Endodermal cell (in vitro differentiated cells): ENCODE measurements at regions not wholly inside any gene's neighbourhood (a gene's known extent, or its start where the extent isn't known, plus 50 kb on each side); places are given as distances from the start of the nearest gene placed in this dataset.
"Not testable (repeated sequence)": the region's sequence is repeated elsewhere in the genome, so short reads cannot be mapped to it uniquely, and the experiment has no call there.

Source experiments
- DNase-seq: peaks from one replicate; pipeline ENCODE4 v3.0.0-alpha.2; 2017
- H3K27ac ChIP-seq: 2 replicates; pipeline ENCODE4 v1.5.1; 2013; ENCODE audit warnings: mild to moderate bottlenecking, low read depth, low read length, moderate library complexity
- H3K27me3 ChIP-seq: 2 replicates; pipeline ENCODE4 v1.6.1; 2013; ENCODE audit warnings: mild to moderate bottlenecking, low read length, moderate library complexity; ENCODE audit not compliant: insufficient read depth, control insufficient read depth, poor library complexity, severe bottlenecking
- H3K36me3 ChIP-seq: 2 replicates; pipeline ENCODE4 v1.7.0; 2013; ENCODE audit warnings: mild to moderate bottlenecking, low read length, moderate library complexity; ENCODE audit not compliant: control insufficient read depth, insufficient read depth
- H3K4me1 ChIP-seq: one replicate; pipeline ENCODE4 v1.7.0; 2013; ENCODE audit warnings: low read length; ENCODE audit not compliant: control insufficient read depth, insufficient read depth
- H3K4me3 ChIP-seq: 2 replicates; pipeline ENCODE4 v1.5.1; 2013; ENCODE audit warnings: mild to moderate bottlenecking, low read length, moderate library complexity
- H3K9ac ChIP-seq: 2 replicates; pipeline ENCODE4 v1.6.1; 2013; ENCODE audit warnings: mild to moderate bottlenecking, low read length, moderate library complexity; ENCODE audit not compliant: poor library complexity, severe bottlenecking; ENCODE audit errors: extremely low read depth
- H3K9me3 ChIP-seq: 2 replicates; pipeline ENCODE4 v1.6.1; 2013; ENCODE audit warnings: mild to moderate bottlenecking, low read length, moderate library complexity; ENCODE audit not compliant: control insufficient read depth
- H3K27ac Mint-ChIP-seq: 2 replicates; pipeline ENCODE4 v1.8.0; 2020; ENCODE audit warnings: mixed read lengths
- H3K27me3 Mint-ChIP-seq: 2 replicates; pipeline ENCODE4 v1.8.0; 2021; ENCODE audit warnings: mild to moderate bottlenecking, mixed read lengths; ENCODE audit not compliant: insufficient read depth
- H3K36me3 Mint-ChIP-seq: 2 replicates; pipeline ENCODE4 v1.8.0; 2020; ENCODE audit warnings: low read depth, mixed read lengths
- H3K4me1 Mint-ChIP-seq: 2 replicates; pipeline ENCODE4 v1.8.0; 2020; ENCODE audit warnings: mixed read lengths
- H3K4me3 Mint-ChIP-seq: 2 replicates; pipeline ENCODE4 v1.8.0; 2020; ENCODE audit warnings: mild to moderate bottlenecking, moderate library complexity, mixed read lengths
- H3K9me3 Mint-ChIP-seq: 2 replicates; pipeline ENCODE4 v1.8.0; 2020; ENCODE audit warnings: mild to moderate bottlenecking, mixed read lengths
- WGBS, 2 experiments: methylation state at CpG; one replicate each; pipeline versions ENCODE4 v1.1.5 to v1.1.7; 2013; ENCODE audit warnings: missing lambda C conversion rate in 2 of 2, mixed read lengths in 1 of 2; ENCODE audit not compliant: insufficient coverage in 1 of 2, insufficient read length in 1 of 2; 5-methylcytosine and 5-hydroxymethylcytosine counted together
- TF ChIP-seq, protein P1 (sequence below): fragments of 200-600 bp; sonication (generic); conservative IDR thresholded peaks from 2 replicates; pipeline ENCODE4 v1.5.0; 2021; ENCODE audit warnings: antibody characterized with exemption, mild to moderate bottlenecking

DNA sequence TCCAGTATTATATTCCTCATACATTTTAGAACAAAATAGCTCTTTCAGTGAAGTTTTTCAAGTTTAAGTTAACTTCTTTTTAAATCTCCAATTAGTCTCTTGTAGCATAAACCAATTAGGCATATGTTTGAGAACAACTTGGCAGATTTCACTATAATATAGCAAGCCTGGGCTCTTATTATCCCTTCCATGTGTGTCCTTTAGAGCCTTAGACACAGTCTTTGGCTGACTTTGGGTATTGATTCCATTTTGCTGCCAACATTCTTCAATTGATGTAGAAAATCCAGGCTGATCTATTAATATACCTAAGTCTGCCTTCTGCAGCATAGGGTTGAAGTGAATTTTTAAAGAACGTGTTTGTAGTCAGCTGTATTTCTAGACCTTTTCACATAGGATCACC is 179.1 kb upstream of the RPRM start:
- TF ChIP-seq, protein P1, sequence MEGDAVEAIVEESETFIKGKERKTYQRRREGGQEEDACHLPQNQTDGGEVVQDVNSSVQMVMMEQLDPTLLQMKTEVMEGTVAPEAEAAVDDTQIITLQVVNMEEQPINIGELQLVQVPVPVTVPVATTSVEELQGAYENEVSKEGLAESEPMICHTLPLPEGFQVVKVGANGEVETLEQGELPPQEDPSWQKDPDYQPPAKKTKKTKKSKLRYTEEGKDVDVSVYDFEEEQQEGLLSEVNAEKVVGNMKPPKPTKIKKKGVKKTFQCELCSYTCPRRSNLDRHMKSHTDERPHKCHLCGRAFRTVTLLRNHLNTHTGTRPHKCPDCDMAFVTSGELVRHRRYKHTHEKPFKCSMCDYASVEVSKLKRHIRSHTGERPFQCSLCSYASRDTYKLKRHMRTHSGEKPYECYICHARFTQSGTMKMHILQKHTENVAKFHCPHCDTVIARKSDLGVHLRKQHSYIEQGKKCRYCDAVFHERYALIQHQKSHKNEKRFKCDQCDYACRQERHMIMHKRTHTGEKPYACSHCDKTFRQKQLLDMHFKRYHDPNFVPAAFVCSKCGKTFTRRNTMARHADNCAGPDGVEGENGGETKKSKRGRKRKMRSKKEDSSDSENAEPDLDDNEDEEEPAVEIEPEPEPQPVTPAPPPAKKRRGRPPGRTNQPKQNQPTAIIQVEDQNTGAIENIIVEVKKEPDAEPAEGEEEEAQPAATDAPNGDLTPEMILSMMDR = no peak

DNA sequence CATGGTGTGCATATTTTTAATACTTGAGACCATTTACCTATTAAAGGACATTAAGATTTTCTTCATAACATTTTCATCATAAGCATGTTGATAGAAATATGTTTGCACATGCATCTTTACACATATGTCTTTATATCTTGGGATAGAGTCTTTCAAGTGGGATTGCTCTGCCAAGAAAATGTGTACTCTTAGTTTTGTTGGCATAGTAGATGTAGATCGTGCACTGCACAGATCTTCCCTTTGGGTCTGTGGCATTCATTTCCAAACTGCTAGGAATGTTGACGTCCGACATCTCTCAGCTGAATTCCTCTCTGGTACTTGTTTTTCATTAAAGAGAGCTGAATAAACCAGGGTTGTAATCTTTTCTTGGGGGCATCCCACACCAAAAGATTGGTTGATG is 183.2 kb upstream of the RPRM start:
- H3K4me3 Mint-ChIP-seq = no peak overlapping the region
- H3K36me3 Mint-ChIP-seq = no peaks in the 10 kb centered on the region
- Histone ChIP-seq H3K9ac (no peak overlapping the region), H3K9me3 (peaks cover 20% of the 10 kb centered on the region), H3K36me3 (no peaks in the 10 kb centered on the region), H3K4me1 (no peaks in the 10 kb centered on the region), H3K27me3 (no peaks in the 10 kb centered on the region), H3K4me3 (no peak overlapping the region), H3K27ac (no peak overlapping the region)
- no peaks in the 10 kb centered on the region for H3K4me1 Mint-ChIP-seq
- 93 to 100% methylated on average over 3 of the region's 3 CpGs for WGBS, 2 experiments
- TF ChIP-seq, protein P1 = no peak
- no peaks in the 10 kb centered on the region for H3K27me3 Mint-ChIP-seq
- peaks cover 30% of the 10 kb centered on the region for H3K9me3 Mint-ChIP-seq
- H3K27ac Mint-ChIP-seq = no peak overlapping the region
- DNase-seq = no peak

More for the DNA sequence above, 179.1 kb upstream of the RPRM start:
- Histone ChIP-seq H3K36me3 (no peaks in the 10 kb centered on the region), H3K9ac (no peak overlapping the region), H3K4me3 (no peak overlapping the region), H3K27me3 (no peaks in the 10 kb centered on the region), H3K9me3 (peaks cover under 1% of the 10 kb centered on the region), H3K4me1 (no peaks in the 10 kb centered on the region), H3K27ac (no peak overlapping the region)
- DNase-seq = no peak
- no peaks in the 10 kb centered on the region for H3K4me1 Mint-ChIP-seq
- 94% methylated on average over 1 of the region's 1 CpG; no CpG with 5 or more reads in 1 of the 2 experiments for WGBS, 2 experiments
- no peaks in the 10 kb centered on the region for H3K36me3 Mint-ChIP-seq
- H3K9me3 Mint-ChIP-seq = peaks cover 7% of the 10 kb centered on the region
- H3K4me3 Mint-ChIP-seq = no peak overlapping the region
- no peaks in the 10 kb centered on the region for H3K27me3 Mint-ChIP-seq
- H3K27ac Mint-ChIP-seq = no peak overlapping the region

DNA sequence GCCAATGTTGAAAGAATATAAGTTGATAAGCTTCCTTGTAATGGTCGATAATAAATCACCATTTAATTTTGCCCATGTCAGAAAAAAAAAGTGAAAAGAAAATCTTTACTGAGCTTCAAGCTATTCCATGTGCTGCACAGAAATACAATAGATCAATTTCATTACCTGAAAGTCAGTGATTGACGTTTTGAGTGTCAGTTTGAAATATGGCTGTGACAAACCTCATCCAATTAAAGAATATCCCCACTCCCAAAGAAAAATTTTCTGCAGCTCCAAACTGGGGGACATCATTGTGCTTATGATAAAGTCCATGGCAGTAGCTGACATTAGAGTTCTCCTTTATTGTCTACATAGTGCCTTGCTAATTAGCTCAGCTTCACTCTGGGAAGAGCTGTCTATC is 184.8 kb upstream of the RPRM start:
- DNase-seq = no peak
- Histone ChIP-seq H3K27ac (no peak overlapping the region), H3K4me1 (no peaks in the 10 kb centered on the region), H3K4me3 (peak overlapping the region; percentile 1), H3K36me3 (no peaks in the 10 kb centered on the region), H3K9ac (no peak overlapping the region), H3K27me3 (no peaks in the 10 kb centered on the region), H3K9me3 (peaks cover 20% of the 10 kb centered on the region)
- Mint-ChIP-seq H3K27ac (no peak overlapping the region), H3K4me1 (no peaks in the 10 kb centered on the region), H3K27me3 (no peaks in the 10 kb centered on the region), H3K9me3 (peaks cover 38% of the 10 kb centered on the region), H3K36me3 (peaks cover 1% of the 10 kb centered on the region), H3K4me3 (no peak overlapping the region)
- 83 to 94% methylated on average over 1 to 2 of the region's 2 CpGs for WGBS, 2 experiments
- TF ChIP-seq, protein P1 = no peak

DNA sequence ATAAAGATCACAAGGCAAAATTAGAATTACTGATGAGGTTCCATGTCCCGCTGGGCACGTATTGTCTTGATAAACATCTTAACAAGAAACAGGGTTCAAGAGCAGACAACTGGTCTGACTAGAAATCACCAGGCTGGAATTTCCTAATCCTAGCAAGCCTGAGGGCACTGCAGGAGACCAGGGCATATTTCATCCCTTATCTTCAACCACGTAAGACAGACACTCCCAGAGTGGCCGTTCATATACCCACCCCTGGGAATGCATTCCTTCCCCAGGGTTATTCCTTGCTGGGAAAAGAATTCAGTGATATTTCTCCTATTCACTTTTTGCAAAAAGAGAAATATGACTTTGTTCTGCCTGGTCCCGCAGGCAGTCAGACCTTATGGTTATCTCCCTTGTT is 185.4 kb upstream of the RPRM start:
- H3K9me3 Mint-ChIP-seq = peaks cover 43% of the 10 kb centered on the region
- Histone ChIP-seq H3K4me3 (peak overlapping the region; percentile 1), H3K9me3 (peaks cover 20% of the 10 kb centered on the region)
- not testable (repeated sequence) for H3K27ac ChIP-seq, DNase-seq, H3K4me3 Mint-ChIP-seq, H3K36me3 Mint-ChIP-seq, H3K4me1 ChIP-seq, H3K27me3 Mint-ChIP-seq, H3K27ac Mint-ChIP-seq, H3K9ac ChIP-seq, H3K4me1 Mint-ChIP-seq, H3K36me3 ChIP-seq, H3K27me3 ChIP-seq
- 93% methylated on average over 3 to 5 of the region's 5 CpGs for WGBS, 2 experiments
